GM19468 (cell line): ENCODE measurements at regions not wholly inside any gene's neighbourhood (a gene's known extent, or its start where the extent isn't known, plus 50 kb on each side); places are given as distances from the start of the nearest gene placed in this dataset.

Experiments
- ATAC-seq: cut with Tn5 transposase; IDR thresholded peaks from one replicate; pipeline ENCODE4 v1.9.1; 2021; ENCODE audit warnings: mild to moderate bottlenecking, moderate library complexity, moderate number of reproducible peaks; ENCODE audit not compliant: unreplicated experiment; ENCODE audit errors: extremely low read depth

GRCh38 chr6:97557355-97557754 is 274.3 kb upstream of the MMS22L start:
- no peak for ATAC-seq

GRCh38 chr6:97563529-97563928 is 280.5 kb upstream of the MMS22L start:
- no peak for ATAC-seq

DNA sequence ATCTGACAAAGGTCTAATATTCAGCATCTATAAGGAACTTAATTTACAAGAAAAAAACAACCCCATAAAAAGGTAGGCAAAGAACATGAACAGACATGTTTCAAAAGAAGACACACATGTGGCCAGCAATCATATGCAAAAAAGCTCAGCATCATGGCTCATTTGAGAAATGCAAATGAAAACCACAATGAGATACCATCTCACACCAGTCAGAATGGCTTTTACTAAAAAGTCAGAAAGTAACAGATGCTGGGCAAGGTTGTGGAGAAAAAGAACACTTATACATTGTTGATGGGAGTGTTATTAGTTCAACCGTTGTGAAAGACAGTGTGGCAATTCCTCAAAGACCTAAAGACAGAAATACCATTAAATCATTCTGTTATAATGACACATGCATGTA is 289.9 kb upstream of the MMS22L start:
- ATAC-seq, result peak; percentile 63

- no peak for ATAC-seq
These were observed 303.3 kb upstream of the MMS22L start for GRCh38 chr6:97586344-97586743.

GRCh38 chr6:97591955-97592354 is 308.9 kb upstream of the MMS22L start:
- ATAC-seq, result no peak

DNA sequence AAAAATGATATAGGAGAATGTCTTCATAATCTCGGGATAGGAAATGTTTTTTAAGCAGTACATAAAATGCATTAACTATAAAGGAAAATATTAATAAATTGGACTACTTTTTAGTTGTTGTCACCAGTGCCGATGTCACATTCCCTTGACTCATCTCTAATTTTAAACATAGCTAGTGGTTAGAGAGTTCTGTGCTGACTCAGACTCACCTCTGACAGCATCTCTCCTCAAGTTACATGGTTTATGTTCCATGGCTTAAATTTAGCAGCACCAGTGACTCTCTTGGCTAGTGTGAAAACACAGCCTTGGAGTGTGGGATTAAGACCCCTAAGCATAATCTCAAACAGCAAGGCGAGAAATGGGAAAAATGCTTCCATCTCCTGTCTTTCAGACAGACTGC is 311.8 kb upstream of the MMS22L start:
- no peak for ATAC-seq

GRCh38 chr6:97621111-97621510 is 338.1 kb upstream of the MMS22L start:
- no peak for ATAC-seq

- ATAC-seq, result no peak
These were observed 343.8 kb upstream of the MMS22L start for GRCh38 chr6:97626671-97627441.

DNA sequence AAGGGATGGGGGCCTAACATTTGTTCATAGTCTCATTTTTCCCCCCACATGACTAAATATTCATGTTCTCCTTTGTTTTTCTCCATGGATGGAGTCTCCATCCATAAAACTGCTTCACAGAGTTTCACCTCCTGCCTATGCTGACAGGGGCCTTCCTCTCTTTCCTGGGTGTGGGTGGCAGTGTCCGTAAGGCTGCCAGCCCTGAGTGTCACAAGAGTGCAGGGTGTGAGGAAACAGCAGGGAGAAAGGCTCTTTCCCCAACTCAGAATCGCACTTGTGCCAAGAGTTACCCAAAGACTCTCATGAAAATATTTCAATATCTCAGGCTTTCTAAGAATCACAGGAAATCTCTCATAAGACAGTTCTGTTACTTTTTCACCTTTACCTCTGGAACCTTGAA is 346.2 kb upstream of the MMS22L start:
- ATAC-seq, result no peak

GRCh38 chr6:97630604-97631003 is 347.6 kb upstream of the MMS22L start:
- ATAC-seq, result no peak

GRCh38 chr6:97632341-97632740 is 349.3 kb upstream of the MMS22L start:
- ATAC-seq, result no peak

DNA sequence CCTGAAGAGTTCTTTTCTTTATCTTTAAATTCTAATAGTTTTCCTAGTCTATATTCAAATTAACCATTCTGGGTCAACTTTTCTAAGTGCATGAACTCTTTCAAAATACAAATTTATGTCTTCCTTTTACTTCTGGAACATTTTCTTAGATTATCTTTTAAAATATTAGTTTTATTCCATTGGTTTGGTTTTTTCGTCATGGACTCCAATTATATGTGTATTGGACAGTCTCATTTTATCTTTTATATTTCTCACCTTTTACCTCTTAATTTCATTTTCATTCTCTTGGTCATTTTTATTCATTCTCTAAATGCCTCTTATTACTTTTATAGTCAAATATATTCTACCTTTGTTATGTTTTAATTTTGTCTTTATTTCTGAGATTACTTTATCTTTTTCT is 356.7 kb upstream of the MMS22L start:
- no peak for ATAC-seq

GRCh38 chr6:97644353-97644752 is 361.3 kb upstream of the MMS22L start:
- ATAC-seq, result no peak

GRCh38 chr6:97645757-97646156 is 362.7 kb upstream of the MMS22L start:
- no peak for ATAC-seq

GRCh38 chr6:97653076-97653475 is 370.1 kb upstream of the MMS22L start:
- no peak for ATAC-seq

DNA sequence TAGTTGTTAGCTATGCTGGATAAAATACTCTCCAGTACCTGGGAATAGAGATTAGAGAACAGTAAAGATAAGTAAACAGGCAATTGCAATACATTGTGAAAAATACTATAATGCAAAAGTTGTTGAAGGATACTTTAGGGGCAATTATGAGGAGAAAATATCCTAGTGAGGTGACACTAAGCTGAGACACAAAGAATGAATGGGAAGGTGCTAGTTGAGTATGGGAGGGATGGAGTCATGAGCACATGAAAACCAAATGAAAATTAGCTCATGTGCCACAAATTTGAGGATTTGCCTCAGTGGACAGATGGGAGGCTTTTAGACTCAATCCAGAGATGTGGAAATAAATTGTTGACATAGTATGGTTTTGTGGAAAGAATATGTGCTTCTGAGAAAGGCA is 370.5 kb upstream of the MMS22L start:
- no peak for ATAC-seq

DNA sequence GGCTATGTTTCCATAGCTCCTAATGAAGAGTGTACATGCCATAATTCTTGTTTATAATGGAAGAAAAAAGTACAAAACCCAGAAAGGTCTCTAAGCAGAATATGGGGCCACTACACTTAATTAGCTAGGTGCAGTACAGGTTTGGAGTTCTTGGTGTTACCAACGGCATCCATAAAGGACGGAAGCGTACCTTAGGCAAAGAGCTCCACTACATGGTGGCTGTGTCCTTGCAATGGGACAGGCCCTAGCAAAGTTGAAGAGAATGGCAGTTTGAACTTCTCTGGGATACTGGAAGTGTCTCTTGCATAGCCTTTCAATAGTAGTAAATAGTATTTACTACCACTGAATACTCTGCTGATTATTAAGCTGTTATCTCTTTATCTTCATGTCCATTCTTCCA is 371.7 kb upstream of the MMS22L start:
- ATAC-seq, result no peak

GRCh38 chr6:97656236-97656635 is 373.2 kb upstream of the MMS22L start:
- no peak for ATAC-seq

- no peak for ATAC-seq
These were observed 373.8 kb upstream of the MMS22L start for GRCh38 chr6:97656706-97657350.

DNA sequence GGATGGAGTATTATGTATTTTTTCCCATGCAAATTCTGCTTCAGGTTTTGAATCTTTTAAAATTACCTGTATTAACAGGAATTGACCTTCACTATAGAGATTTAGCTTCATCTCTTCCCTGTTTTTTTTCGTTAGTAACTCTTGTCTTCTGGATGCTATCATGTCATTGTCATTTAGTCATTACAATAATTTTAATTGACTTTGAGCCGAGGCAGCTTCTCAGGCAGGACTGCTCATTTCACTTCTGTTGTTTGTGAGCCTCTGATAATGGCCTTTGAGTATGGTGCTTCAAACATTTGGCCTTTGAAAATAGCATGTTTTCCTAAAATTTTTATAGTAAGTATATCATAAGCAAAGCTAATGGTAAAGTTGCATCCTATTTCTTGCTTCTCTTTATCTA is 375.1 kb upstream of the MMS22L start:
- no peak for ATAC-seq

DNA sequence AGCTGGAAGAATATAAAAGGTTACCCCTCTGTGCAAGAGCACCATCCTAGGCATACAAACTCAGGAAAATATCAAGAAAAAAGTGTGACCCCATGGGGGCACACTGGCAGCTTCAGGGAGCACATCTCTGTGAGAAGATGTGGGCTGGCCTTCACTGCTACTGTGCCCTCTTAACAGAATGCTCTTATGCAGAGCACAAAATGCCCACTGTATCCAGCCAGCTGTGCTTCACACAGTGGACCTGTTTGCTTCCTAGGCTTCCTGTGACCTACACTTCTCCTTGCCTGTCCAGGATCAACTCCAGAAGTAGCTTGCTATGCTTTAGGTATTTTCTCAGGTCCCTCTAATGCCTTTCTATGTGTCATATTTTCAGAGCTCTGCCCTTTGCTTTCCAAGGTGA is 380.2 kb upstream of the MMS22L start:
- ATAC-seq, result no peak

DNA sequence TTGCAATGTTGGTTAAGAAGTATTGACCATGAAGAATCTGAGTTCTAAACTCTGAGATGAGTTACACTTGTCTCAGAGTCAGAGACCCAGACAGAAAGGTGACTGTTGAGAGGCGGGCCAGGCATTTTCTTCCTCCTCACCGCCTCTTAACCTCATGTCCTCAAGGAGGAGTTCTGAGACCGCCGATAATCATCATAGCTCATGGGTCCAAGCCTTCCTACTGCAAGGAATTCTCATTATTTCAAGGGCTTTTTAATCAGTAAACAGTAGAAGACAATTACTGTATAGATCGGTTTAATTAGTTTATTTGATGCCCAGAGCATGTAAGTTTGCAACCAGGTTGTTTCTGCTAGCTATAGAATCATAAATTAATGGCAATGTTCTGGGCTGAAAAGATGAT is 382.4 kb upstream of the MMS22L start:
- ATAC-seq, result no peak
